Stomach smooth muscle (tissue), 2 donors: ENCODE measurements at regions not wholly inside any gene's neighbourhood (a gene's known extent, or its start where the extent isn't known, plus 50 kb on each side); places are given as distances from the start of the nearest gene placed in this dataset.

Source experiments
- H3K27ac ChIP-seq: one replicate; pipeline ENCODE4 v1.7.0; 2013; ENCODE audit warnings: mild to moderate bottlenecking, low read length, inconsistent platforms
- H3K27me3 ChIP-seq, 2 donors: one replicate each; pipeline ENCODE4 v1.7.0; 2013; ENCODE audit warnings: low read length in 2 of 2; ENCODE audit not compliant: insufficient read depth in 2 of 2, control insufficient read depth in 1 of 2
- H3K36me3 ChIP-seq, 2 donors: one replicate each; pipeline ENCODE4 v1.7.0; 2013; ENCODE audit warnings: low read length in 2 of 2; ENCODE audit not compliant: control insufficient read depth in 2 of 2, insufficient read depth in 2 of 2
- H3K4me1 ChIP-seq: one replicate; pipeline ENCODE4 v1.7.0; 2013; ENCODE audit warnings: low read length; ENCODE audit not compliant: control insufficient read depth, insufficient read depth
- H3K4me3 ChIP-seq, 2 donors: one replicate each; pipeline ENCODE4 v1.7.0; 2013; ENCODE audit warnings: low read length in 2 of 2
- H3K9ac ChIP-seq, 2 donors: one replicate each; pipeline ENCODE4 v1.7.0; 2013; ENCODE audit warnings: low read length in 2 of 2, mild to moderate bottlenecking in 1 of 2
- H3K9me3 ChIP-seq, 2 donors: one replicate each; pipeline ENCODE4 v1.7.0; 2013; ENCODE audit warnings: low read length in 2 of 2; ENCODE audit not compliant: control insufficient read depth in 2 of 2
- donor health status: healthy.
- donor health status: Pancreatic carcinoma.

- Histone ChIP-seq H3K4me3 (peak overlapping the region; percentile 48 to 49), H3K4me1 (peaks cover 24% of the 10 kb centered on the region), H3K9ac (peak overlapping the region in 1 of 2 donors; percentile 6), H3K27ac (no peak overlapping the region), H3K36me3 (no peaks in the 10 kb centered on the region), H3K27me3 (no peaks in the 10 kb centered on the region), H3K9me3 (no peaks in the 10 kb centered on the region)
These were observed 652.3 kb downstream of the BNC2 start for GRCh38 chr9:16217943-16218701.

- Histone ChIP-seq H3K27ac (no peak overlapping the region), H3K27me3 (no peaks in the 10 kb centered on the region), H3K36me3 (no peaks in the 10 kb centered on the region), H3K9me3 (no peaks in the 10 kb centered on the region), H3K4me1 (peaks cover 6% of the 10 kb centered on the region), H3K4me3 (no peak overlapping the region), H3K9ac (no peak overlapping the region)
These were observed 649.1 kb downstream of the BNC2 start for GRCh38 chr9:16221366-16221765.

GRCh38 chr9:16221822-16222547 lies 648.5 kb downstream of the BNC2 start:
- no peak overlapping the region for H3K27ac ChIP-seq

GRCh38 chr9:16223074-16223871 lies 647.2 kb downstream of the BNC2 start:
- no peaks in the 10 kb centered on the region for H3K9me3 ChIP-seq
- H3K9ac ChIP-seq: no peak overlapping the region
- peaks cover 2% of the 10 kb centered on the region for H3K4me1 ChIP-seq
- no peaks in the 10 kb centered on the region for H3K36me3 ChIP-seq
- H3K27me3 ChIP-seq: no peaks in the 10 kb centered on the region
- no peak overlapping the region for H3K27ac ChIP-seq
- H3K4me3 ChIP-seq: no peak overlapping the region

More at GRCh38 chr9:16221822-16222547, 648.5 kb downstream of the BNC2 start:
- Histone ChIP-seq H3K36me3 (no peaks in the 10 kb centered on the region), H3K9me3 (no peaks in the 10 kb centered on the region), H3K27me3 (no peaks in the 10 kb centered on the region), H3K9ac (no peak overlapping the region), H3K4me1 (peaks cover 6% of the 10 kb centered on the region), H3K4me3 (no peak overlapping the region)

DNA sequence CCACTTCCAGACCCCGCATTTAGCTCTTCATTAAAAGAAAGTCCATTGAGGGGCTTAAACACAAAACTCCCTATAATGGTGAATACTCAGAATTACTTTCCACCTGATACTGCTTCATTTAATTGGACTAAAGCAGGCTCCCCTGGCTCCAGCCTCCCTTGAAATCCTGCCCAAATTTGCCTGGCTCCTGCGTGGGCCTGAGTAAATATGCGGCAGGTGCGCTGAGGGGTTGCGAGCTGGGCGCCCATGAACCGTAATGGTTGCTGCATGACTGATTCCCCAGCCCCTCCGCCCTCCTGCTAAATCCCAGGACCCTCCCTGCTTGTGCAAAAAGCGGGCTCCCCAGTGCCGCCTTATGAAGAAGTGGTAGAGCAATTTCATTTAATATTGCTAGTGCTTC lies 639.7 kb downstream of the BNC2 start:
- Histone ChIP-seq H3K36me3 (no peaks in the 10 kb centered on the region), H3K27me3 (no peaks in the 10 kb centered on the region), H3K9ac (no peak overlapping the region), H3K9me3 (no peaks in the 10 kb centered on the region), H3K27ac (no peak overlapping the region), H3K4me3 (no peak overlapping the region), H3K4me1 (no peaks in the 10 kb centered on the region)

- Histone ChIP-seq H3K36me3 (no peaks in the 10 kb centered on the region), H3K4me1 (no peaks in the 10 kb centered on the region), H3K9me3 (no peaks in the 10 kb centered on the region), H3K9ac (no peak overlapping the region), H3K4me3 (no peak overlapping the region), H3K27me3 (no peaks in the 10 kb centered on the region), H3K27ac (no peak overlapping the region)
These were observed 634.2 kb downstream of the BNC2 start for GRCh38 chr9:16236311-16236710.

DNA sequence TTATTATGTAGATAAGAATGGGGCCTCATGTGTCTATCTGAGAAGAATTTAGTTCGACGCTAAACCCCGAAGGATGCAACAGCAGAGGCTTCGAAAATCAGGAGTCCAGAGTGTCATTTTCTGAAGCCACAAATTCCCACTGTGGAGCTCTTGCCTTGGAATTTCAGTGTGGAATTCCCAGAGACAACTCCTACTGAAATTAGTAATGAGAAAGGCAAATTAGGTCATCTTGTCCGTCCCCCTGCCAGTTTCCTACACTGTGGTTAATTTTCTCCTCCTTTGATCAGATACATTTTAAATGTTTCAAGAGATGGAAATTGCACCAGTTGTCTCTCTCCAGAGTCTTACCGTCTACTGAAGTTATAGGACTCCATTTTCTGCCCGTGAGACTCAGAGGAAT lies 633.6 kb downstream of the BNC2 start:
- H3K9me3 ChIP-seq: no peaks in the 10 kb centered on the region
- H3K27ac ChIP-seq: no peak overlapping the region
- H3K36me3 ChIP-seq: no peaks in the 10 kb centered on the region
- no peak overlapping the region for H3K9ac ChIP-seq
- H3K4me3 ChIP-seq: no peak overlapping the region
- no peaks in the 10 kb centered on the region for H3K27me3 ChIP-seq
- no peaks in the 10 kb centered on the region for H3K4me1 ChIP-seq

- Histone ChIP-seq H3K9ac (no peak overlapping the region), H3K9me3 (no peaks in the 10 kb centered on the region), H3K36me3 (no peaks in the 10 kb centered on the region), H3K4me1 (no peaks in the 10 kb centered on the region), H3K27me3 (no peaks in the 10 kb centered on the region), H3K27ac (no peak overlapping the region), H3K4me3 (no peak overlapping the region)
These were observed 631.8 kb downstream of the BNC2 start for GRCh38 chr9:16238623-16239138.

GRCh38 chr9:16241231-16241630 lies 629.2 kb downstream of the BNC2 start:
- Histone ChIP-seq H3K27ac (no peak overlapping the region), H3K4me1 (no peaks in the 10 kb centered on the region), H3K9me3 (no peaks in the 10 kb centered on the region), H3K27me3 (no peaks in the 10 kb centered on the region), H3K4me3 (no peak overlapping the region), H3K9ac (no peak overlapping the region), H3K36me3 (no peaks in the 10 kb centered on the region)

DNA sequence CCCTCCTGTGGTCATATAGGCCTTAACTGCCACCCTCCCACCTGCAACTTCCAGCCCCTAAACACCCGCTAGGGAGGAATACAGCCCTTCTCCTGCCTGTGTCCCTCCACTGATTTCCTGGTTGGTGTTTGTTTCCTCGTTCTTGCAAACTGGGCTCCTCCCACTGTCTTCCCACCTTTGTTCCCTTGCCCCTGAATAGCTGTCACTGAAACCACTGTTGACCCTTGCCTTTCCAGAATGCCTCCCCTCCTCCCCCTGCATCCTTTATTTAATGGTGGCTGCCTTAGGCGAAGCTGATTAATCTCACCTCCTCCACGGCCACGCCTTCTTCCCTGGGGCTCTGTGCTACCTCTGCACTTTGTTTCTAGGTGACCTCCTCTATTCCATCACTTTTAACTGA lies 626.7 kb downstream of the BNC2 start:
- no peaks in the 10 kb centered on the region for H3K9me3 ChIP-seq
- H3K4me3 ChIP-seq: no peak overlapping the region
- no peak overlapping the region for H3K27ac ChIP-seq
- H3K9ac ChIP-seq: no peak overlapping the region
- no peaks in the 10 kb centered on the region for H3K36me3 ChIP-seq
- H3K27me3 ChIP-seq: no peaks in the 10 kb centered on the region
- no peaks in the 10 kb centered on the region for H3K4me1 ChIP-seq
